Transverse colon (tissue), 3 donors: ENCODE measurements at regions not wholly inside any gene's neighbourhood (a gene's known extent, or its start where the extent isn't known, plus 50 kb on each side); places are given as distances from the start of the nearest gene placed in this dataset.

Source experiments
- POLR2A ChIP-seq: fragments of 450-650 bp; IDR thresholded peaks from one replicate; pipeline ENCODE4 v1.6.1; 2016; ENCODE audit warnings: antibody characterized with exemption, mild to moderate bottlenecking, moderate library complexity
- POLR2AphosphoS5 ChIP-seq, 3 donors: sonication (generic); formaldehyde crosslinking; IDR thresholded peaks; one replicate each; pipeline ENCODE4 v1.6.1; 2016; ENCODE audit warnings: antibody characterized with exemption in 3 of 3

DNA sequence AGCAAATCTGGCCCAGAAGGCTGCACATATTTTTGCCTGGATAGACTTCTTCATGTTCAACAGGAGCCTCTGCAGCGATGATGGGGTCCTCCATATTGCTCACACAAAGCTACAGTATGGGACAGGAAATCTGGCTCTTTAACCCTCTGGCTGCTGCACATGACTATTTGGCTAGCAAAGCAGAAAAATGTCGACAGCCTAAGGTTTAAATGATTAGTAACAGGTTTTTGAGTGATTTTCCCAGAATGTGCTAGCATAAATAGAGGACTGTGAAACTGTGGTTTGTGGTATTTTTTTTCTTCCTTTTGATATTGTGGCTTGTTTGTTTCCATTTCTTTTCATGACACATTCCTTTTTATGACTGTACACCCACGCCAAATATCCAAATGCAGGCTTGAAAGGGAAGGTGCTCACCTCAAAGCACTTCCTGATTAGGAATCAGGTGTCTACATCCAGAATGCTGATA is 120.2 kb upstream of the GK2 start:
- TF ChIP-seq POLR2AphosphoS5 (IDR thresholded peaks at IDR 0.05) (no peak), POLR2A (no peak)
